T-helper 2 cell treated with Interferon-gamma antibody and Interleukin-4, amounts not matched to agents 100 ng/mL and 5 ng/mL, for 36 hours (primary cell): ENCODE measurements at regions not wholly inside any gene's neighbourhood (a gene's known extent, or its start where the extent isn't known, plus 50 kb on each side); places are given as distances from the start of the nearest gene placed in this dataset.
"Not testable (repeated sequence)": the region's sequence is repeated elsewhere in the genome, so short reads cannot be mapped to it uniquely, and the experiment has no call there.

Experiments
- intact Hi-C: fragments of 100-400 bp; cut with micrococcal nuclease; formaldehyde crosslinking; loops from one replicate; pipeline ENCODE4 v1.15.1; 2023

DNA sequence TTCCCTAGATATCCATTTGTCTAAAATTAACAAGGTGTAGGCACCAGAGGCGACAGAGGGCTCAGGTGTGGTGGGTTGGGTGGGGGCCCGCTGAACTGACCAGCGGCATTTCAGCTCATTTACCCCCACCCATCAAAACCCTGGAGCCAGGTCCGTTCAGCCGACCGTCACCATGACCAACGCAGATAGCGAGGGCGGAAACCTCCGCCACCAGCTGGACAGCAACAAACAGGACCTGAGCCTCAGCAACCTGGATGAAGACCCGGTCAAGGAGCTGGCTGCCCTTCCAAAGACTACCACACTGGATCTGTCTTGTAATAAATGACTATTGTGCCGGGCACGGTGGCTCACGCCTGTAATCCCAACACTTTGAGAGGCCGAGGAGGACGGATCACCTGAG lies 120.8 kb upstream of the LGSN start:
- intact Hi-C loops, result no loop called here

DNA sequence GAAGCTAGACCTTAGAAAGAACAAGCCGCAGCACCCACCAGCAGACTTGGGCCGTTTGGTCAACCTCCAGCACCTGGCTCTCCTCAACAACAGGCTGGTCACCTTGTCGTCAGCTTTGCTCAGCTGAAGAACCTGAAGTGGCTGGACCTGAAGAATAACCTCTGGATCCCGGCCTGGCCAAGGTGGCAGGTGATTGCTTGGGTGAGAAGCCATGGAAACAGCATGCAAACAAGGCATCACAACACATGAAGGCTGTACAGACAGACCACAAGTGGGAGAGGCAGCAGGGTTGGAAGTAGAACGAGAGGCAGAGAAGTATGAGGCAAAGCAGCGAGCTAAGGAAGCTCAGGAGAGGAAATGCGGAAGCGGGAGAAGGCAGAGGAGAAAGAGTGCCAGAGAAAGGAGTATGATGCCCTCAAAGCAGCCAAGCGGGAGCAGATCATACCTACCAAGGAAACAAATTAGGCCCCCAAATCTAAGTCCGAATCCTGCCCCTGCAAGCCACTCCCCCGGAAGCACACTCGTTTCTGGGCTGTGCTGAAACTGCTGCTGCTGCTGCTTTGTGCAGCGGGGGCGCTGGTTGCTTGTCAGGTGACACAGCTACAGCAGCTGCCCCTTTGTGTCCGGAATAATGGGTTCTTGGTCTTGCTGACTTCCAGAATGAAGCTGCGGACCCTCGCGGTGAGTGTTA lies 121.6 kb upstream of the LGSN start:
- intact Hi-C loops, result no loop called here

DNA sequence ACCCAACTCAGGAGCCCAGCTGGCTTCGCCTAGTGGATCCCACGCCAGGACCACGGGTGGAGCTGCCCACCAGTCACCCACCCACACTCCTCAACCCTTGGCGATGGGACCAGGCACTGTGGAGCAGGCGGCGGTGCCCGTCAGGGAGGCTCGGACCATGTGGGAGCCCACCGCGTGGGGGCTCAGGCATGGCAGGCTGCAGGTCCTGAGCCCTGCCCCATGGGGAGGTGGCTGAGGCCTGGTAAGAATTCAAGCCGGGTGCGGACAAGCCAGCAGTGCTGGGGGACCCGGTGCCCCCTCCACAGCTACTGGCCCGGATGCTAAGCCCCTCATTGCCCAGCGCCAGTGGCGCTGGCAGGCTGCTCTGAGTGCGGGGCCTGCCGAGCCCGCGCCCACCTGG lies 123.1 kb upstream of the LGSN start:
- intact Hi-C loops, result no loop called here

DNA sequence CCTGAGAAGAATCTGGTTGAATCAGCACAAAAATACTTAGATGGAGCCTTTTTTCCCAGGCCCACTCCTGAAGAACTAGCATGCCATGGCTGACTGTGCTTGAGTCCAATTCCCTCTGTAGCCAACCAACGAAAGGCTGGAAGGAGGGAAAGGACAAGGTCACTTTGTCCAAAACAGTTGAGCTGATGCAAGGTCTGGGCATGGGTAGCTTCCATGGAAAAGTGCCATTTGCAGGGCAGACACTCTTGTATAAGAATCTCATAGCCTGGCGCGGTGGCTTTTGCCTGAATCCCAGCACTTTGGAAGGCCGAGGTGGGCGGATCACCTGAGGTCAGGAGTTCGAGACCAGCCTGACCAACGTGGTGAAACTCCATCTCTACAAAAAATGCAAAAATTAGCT lies 125.0 kb upstream of the LGSN start:
- intact Hi-C loops, result no loop called here

DNA sequence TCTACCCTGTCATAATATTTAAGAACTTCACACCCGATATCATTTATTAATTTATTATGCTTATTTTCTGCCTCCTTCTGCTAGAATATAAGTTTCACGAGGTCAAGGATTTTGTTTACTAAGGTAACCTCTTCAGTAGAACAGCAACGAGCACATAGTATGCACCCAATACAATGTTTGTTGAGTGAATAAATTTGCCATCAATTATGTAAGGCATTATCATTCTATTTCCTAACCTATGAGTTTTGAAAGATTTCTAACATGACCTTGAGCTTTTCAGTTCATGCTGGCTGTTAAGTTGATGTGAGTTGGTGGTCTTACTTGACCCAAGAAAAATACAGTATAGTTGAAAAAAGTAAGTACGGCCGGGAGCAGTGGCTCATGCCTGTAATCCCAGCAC lies 125.9 kb upstream of the LOC128125822 start:
- intact Hi-C loops, result no loop called here

DNA sequence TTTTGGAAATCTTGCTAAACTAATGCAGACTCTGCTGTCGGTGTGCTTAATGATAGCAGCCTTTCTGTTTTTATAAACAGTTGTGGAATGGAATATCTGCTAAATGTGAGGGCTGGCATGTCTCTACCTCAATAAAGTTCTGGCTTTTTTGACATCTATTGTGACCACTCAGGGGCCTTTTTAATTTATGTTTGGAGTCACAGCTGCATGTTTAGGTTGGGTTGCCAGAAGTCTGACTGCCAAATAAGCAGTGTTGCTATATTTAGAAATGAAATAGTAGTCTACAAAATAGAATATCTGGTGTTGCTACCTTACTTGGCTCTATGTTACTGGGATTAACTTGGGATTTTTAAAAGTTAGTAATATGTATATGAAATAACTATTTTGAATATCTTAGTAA lies 125.1 kb upstream of the LOC128125822 start:
- intact Hi-C loops, result no loop called here

DNA sequence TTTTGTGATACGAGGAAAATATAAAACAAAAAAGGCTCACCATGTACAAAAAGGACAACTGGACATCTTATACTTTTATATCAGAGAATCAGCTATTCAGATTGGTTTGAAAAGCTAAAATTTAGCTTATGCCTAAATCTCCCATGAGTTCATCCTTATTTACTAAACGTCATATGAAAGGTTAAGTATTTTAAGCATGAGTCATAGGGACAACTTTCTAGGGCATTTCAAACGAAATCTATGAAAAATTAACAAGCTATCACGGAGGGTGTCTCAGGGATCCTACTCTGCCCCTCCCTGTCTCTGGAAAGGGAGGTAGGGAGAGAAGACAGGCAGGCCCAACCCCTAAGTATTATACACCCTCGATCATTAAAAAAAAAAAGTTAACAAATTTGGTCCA lies 124.1 kb upstream of the LOC128125822 start:
- intact Hi-C loops, result no loop called here

DNA sequence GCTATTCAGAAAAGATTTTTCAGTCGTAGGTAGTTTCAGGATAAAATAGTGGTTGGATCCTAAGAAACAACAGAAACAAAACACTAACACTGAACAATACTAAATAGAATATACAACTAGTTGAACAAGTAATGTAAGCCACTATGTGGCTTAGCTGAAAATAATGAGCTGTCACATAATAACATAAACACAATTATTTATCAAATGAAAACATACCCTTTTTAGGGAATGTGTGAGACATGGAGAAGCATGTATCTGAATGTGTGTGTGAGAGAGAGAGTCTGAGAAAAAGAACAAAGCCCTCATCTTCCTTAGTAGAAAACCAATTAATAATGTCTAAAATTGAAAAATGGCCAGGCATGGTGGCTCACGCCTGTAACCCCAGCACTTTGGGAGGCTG lies 122.6 kb upstream of the LOC128125822 start:
- intact Hi-C loops, result no loop called here

DNA sequence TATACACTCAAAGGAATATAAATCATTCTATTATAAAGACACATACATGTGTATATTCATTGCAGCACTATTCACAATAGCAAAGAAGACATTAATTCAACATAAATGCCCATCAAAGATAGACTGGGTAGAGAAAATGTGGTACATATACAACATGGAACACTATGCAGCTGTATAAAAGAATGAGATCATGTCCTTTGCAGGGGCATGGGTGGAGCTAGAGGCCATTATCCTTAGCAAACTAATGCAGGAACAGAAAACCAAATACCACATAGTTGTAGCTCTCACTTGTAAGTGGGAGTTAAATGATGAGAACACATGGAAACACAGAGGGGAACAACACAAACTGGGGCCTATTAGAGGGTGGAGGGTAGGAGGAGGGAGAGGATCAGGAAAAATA lies 121.0 kb upstream of the LOC128125822 start:
- intact Hi-C loops, result no loop called here

DNA sequence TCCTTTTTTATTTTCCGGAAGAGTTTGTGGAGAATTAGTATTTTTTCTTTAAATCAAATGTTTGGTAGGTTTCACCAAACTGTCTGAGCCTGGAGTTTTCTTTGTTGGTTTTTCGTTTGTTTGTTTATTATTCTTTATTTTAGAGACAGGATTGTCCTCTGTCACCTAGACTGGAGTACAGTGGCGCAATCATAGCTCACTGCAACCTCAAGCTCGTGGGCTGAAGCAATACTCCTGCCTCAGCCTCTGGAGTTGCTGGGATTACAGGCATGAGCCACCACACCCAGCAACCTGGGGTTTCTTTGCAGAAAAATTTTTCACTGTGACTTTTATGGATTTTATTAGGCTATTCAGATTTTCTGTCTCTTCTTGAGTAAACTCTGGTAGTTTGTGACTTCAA lies 120.2 kb upstream of the LOC128125822 start:
- intact Hi-C loops, result no loop called here

DNA sequence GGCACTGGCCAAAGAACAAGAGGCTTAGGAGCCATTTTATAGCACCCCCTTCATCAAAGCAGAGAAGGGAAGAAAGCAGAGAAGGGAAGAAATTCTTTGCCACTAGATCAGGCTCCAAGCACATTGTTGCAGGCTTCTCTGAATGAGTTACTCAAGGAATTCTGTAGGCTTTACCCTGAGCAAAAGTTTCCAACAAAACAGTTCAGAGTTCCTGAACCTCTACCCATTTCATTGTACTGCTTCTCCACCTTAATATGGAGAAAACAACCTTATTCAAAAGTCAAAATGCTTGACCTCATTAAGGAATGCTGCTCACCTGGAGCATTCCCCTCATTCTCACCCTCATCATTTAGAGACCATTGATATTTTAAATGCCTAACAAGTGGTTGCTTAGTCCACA lies 115.5 kb upstream of the LOC128125822 start:
- intact Hi-C loops, result no loop called here

DNA sequence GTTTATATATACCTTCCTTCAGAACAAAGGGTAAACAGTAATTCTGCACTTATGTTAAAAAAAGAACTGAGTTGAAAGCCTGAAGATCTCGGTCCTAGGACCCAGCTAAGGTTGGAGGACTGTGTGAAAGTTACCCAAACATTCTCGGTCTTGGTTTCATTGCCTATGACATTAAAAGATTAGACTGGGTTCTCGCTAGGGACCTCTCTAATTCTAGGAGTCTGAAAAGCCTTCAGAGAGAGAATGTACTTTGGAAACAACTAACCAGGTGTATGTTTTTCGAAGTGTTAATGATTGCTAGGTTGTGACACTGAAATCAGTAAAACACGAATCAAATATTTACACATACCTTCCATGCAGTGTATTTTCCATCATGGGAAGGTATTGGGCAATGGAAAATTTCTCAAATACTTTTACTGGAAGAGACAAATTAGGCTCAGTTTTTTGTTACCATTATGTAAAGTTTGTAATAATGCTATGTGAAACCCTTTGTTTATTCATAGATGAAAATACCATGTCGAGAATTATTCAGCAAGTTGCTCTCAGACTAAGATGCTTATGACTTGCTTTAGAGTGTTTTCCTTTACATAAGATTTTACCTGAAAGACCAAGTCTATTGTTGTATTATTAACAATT lies 113.7 kb upstream of the LOC128125822 start:
- intact Hi-C loops, result no loop called here

DNA sequence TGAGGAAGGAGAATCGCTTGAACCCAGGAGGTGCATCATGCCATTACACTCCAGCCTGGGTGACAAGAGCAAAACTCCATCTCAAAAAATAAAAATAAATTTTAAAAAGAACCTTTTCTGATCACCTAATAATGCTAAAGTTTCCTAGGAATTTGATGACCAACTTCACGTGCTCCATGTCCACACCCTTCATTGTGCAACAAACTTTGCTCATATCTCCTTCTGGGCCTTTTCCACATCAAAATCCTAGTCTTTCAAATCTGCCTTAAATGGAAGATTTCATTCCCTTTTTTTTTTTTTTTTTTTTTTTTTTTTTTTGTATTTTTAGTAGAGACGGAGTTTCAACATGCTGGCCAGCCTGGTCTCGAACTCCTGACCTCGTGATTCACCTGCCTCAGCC lies 112.5 kb upstream of the LOC128125822 start:
- intact Hi-C loops, result no loop called here

DNA sequence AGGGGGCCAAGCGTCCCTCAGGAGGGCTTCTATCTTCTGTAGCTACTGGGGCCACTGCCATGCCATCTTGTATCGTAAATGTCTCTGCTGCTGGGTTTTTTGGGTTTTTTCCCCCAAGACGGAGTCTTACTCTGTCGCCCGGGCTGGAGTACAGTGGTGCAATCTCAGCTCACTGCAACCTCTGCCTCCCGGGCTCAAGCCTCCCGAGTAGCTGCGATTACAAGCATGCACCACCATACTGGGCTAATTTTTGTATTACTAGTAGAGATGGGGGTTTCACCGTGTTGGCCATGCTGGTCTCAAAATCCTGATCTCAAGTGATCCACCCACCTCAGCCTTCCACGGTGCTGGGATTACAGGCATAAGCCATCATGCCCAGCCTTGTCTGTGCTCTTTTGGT lies 111.3 kb upstream of the LOC128125822 start:
- intact Hi-C loops, result no loop called here

DNA sequence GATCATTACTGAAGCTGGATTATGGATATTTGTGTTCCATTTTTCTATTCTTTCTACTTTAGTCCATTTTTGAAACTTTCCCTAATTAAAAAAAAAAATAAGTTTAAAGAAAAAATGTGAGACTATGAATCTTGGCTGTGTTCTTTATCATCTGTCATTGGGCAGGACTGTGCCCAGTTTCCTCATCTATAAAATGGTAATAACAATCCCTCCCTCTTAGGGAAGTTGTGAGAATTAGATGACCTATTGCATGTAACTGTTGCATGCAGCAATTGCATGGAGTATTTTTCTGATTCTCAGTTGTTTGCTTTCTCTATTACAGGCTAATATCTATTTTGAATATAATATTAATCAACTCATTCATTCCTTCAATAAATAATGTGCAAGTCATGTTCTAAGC lies 108.2 kb upstream of the LOC128125822 start:
- intact Hi-C loops, result no loop called here

DNA sequence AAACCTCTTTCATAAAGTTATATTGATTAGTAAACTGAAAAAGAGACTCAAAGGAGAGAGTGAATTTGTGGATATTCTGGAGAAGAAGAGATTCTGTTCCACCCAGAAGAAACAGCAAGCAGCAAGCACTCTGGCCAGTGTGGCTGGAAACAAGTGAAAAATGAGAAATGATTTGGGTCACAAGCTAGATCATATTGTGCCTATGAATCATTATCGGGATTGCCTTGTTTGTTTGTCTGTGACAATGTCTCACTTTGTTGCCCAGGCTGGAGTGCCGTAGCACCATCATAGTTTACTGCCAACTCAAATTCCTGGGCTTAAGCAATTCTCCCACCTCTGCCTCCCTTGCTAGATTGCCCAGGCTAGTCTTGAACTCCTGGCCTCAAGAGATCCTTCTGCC lies 106.5 kb upstream of the LOC128125822 start:
- intact Hi-C loops, result no loop called here

DNA sequence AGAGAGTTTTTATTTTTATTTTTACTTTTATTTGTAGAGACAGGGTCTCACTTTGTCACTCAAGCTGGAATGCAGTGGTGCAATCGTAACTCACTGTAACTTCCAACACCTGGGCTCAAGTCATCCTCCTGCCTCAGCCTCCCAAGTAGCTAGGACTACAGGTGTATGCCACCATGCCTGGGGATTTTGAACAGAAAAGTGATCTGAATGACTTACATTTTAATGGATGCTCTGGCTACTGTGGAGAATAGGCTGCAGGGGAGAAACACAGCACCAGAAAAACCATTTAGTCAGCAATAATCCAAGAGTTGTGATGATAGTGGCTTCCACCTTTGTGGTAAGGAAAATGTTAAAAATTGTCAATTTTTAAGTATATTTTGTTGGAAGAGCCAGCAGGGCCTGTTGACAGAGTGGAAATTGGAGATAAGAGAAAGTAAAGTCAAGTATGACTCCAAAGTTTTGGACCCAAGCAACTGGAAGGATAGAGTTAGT lies 106.0 kb upstream of the LOC128125822 start:
- intact Hi-C loops, result no loop called here

DNA sequence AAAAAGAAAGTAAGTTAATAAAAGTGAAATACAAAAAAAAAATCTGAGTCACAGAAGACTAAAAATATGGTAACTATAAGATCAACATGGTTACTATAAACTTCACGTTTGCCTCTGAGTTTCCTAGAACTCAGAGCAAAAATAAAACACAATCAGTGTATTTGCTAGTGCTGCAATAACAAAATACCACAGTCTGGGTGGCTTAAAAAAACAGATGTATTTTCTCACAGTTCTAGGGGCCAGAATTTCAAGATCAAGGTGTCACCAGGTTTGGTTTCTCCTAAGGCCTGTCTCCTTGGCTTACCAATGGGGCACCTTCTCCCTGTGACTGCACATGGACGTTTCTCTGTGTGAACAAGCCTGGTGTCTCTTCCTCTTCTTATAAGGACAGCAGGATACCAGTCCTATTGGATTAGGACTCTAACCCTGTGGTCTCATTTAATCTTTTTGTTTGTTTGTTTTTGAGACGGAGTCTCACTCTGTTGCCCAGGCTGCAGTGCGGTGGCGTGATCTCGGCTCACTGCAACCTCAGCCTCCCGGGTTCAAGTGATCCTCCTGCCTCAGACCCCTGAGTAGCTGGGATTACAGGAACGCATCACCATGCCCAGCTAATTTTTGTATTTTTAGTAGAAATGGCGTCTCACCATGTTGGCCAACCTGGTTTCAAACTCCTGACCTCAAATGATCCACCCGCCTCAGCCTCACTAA lies 104.9 kb upstream of the LOC128125822 start:
- intact Hi-C loops, result no loop called here

DNA sequence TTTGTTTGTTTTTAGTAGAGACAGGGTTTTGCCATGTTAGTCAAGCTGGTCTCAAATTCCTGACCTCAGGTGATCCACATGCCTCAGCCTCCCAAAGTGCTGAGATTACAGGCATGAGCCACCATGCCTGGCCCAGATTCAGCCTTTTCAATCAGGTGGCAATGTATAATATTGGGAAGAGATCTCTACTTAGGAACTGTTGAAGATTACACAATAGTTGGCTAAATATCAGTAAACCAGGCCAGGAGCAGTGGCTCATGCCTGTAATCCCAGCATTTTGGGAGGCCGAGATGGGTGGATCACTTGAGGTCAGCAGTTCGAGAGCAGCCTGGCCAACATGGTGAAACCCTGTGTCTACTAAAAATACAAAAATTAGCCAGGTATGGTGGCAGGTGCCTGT lies 101.1 kb upstream of the LOC128125822 start:
- intact Hi-C loops, result not testable (repeated sequence)

DNA sequence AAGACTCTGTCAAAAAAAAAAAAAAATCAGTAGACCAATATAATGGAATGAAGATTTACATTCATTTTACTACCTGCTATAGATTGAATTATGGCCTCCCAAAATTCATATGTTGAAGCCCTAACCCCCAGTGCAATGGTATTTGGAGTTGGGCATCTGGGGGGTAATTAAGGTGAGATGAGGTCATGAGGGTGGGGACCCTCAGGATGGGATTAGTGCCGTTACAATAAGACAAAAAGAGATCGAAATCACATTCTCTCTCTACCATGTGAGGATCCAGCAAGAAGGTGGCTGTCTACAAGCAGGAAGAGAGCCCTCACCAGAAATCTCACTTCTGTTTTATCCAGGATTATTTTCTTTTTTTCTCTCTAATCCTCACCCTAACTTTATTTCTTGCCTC lies 100.6 kb upstream of the LOC128125822 start:
- intact Hi-C loops, result no loop called here

DNA sequence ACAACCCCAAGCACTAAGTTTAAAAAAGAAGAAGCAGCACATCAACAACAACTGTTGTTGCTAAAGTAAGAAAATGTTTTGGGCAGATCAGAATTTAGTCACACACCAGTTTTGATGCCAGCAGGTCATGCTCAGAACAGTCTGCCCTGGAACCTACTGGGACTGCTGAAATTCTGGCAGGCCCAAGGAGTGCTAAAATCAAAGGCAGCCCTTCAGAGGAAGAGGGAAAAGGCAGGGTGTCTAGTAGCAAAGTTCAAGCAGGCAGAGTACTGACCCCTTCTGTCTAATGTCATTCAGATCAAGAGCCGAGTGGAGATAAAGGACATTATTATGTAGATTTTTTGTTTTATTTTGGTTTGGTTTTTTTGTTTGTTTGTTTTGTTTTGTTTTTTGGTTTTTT lies 96.6 kb upstream of the LOC128125822 start:
- intact Hi-C loops, result no loop called here

DNA sequence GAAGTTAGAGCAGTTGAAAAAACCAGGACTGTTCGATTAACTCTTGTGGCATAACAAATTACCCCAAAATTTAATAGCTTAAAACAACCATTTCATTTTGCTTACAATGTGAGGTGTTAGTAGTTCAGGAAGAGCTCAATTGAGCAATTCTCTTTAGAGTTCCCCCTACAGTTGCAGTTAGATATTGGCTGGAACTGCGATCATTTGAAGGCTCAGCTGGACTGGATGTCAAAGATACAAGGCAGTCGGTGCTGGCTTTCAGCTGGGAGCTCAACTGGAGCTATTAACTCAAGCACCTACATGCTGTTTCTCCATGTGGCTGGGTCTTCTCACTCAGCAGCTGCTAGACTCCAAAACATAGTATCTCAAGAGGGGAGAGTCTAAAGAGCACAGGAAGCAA lies 96.0 kb upstream of the LOC128125822 start:
- intact Hi-C loops, result no loop called here
